ENCODE measurements at regions not wholly inside any gene's neighbourhood (a gene's known extent, or its start where the extent isn't known, plus 50 kb on each side); places are given as distances from the start of the nearest gene placed in this dataset.

DNA sequence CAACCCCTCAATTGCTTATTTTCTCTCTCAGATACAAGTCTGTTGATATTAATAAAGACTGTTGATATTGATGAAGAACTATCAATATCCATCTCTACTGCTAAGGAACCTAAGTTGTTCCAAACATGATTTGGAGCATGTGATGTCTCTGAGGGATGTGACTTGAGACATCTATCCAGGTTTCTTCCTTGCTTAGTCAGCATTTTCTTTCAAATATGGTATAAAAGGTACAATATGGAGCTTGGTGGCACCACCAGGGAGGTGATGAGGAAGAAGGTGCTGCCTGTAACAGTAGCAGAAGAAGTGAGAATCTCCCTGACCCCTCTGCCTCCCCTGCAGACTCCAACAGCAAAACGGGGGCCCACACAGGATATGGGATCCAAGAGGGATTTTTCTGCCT is 329.0 kb downstream of the MAF start:
- FAIRE-seq (no peak), ATAC-seq (no peak), DNase-seq (ENCODE audit: low spot score) (no peak)
- intact Hi-C loops (cut with micrococcal nuclease; ENCODE audit: unreplicated experiment), result no loop called here
- in situ Hi-C loops (cut with HindIII; ENCODE audit: extremely low pct_ligation_motif_present, low pct_unique_long_range_greater_than_20kb), result no loop called here
- no peaks in the 10 kb centered on the region for H3K36me3 ChIP-seq (replicated peaks in 1 of 2; ENCODE audit: control insufficient read depth in 1 of 2, insufficient read depth in 2 of 2, low read length in 2 of 2)
- H3K9ac ChIP-seq (ENCODE audit: insufficient read depth, low read depth, low read length), result no peak overlapping the region
- no peak overlapping the region for H3K4me3 ChIP-seq (replicated peaks in 1 of 3; ENCODE audit: insufficient read depth in 1 of 3, low read depth in 2 of 3, low read length in 3 of 3)
- BruUV-seq (replicated peaks), result no TSS peak
- H3K27ac ChIP-seq (ENCODE audit: extremely low read length, insufficient read depth, low read length), result no peak overlapping the region
- POLR2A ChIA-PET, result no interaction called here
- H2AFZ ChIP-seq (ENCODE audit: low read length), result no peak overlapping the region
- no peaks in the 10 kb centered on the region for H4K20me1 ChIP-seq (ENCODE audit: insufficient read depth, low read length)
- peak; percentile 97 to 99 for TF ChIP-seq MAFK (conservative IDR thresholded peaks at IDR 0.05 in 1 of 2, IDR thresholded peaks at IDR 0.05 in 1 of 2; ENCODE audit: low read length in 2 of 2)
- TF ChIP-seq, protein P1, sequence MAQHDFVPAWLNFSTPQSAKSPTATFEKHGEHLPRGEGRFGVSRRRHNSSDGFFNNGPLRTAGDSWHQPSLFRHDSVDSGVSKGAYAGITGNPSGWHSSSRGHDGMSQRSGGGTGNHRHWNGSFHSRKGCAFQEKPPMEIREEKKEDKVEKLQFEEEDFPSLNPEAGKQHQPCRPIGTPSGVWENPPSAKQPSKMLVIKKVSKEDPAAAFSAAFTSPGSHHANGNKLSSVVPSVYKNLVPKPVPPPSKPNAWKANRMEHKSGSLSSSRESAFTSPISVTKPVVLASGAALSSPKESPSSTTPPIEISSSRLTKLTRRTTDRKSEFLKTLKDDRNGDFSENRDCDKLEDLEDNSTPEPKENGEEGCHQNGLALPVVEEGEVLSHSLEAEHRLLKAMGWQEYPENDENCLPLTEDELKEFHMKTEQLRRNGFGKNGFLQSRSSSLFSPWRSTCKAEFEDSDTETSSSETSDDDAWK (CRISPR knock-in tag; IDR thresholded peaks at IDR 0.05), result no peak
- TF ChIP-seq, protein P2, sequence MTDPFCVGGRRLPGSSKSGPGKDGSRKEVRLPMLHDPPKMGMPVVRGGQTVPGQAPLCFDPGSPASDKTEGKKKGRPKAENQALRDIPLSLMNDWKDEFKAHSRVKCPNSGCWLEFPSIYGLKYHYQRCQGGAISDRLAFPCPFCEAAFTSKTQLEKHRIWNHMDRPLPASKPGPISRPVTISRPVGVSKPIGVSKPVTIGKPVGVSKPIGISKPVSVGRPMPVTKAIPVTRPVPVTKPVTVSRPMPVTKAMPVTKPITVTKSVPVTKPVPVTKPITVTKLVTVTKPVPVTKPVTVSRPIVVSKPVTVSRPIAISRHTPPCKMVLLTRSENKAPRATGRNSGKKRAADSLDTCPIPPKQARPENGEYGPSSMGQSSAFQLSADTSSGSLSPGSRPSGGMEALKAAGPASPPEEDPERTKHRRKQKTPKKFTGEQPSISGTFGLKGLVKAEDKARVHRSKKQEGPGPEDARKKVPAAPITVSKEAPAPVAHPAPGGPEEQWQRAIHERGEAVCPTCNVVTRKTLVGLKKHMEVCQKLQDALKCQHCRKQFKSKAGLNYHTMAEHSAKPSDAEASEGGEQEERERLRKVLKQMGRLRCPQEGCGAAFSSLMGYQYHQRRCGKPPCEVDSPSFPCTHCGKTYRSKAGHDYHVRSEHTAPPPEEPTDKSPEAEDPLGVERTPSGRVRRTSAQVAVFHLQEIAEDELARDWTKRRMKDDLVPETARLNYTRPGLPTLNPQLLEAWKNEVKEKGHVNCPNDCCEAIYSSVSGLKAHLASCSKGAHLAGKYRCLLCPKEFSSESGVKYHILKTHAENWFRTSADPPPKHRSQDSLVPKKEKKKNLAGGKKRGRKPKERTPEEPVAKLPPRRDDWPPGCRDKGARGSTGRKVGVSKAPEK (CRISPR knock-in tag; IDR thresholded peaks at IDR 0.05; ENCODE audit: borderline replicate concordance), result no peak
- TF ChIP-seq MAFF (IDR thresholded peaks at IDR 0.05; ENCODE audit: low read depth, low read length), result peak; percentile 97
- no peak for TF ChIP-seq ZKSCAN5 (CRISPR knock-in tag; IDR thresholded peaks at IDR 0.05)
- TF ChIP-seq PHF20 (CRISPR knock-in tag; IDR thresholded peaks at IDR 0.05), result no peak
- no peak for TF ChIP-seq ZNF503 (CRISPR knock-in tag; IDR thresholded peaks at IDR 0.05)
- no peak for TF ChIP-seq ZNF501 (CRISPR knock-in tag; IDR thresholded peaks at IDR 0.05)
- H3K9me3 ChIP-seq (ENCODE audit: low read length), result no peaks in the 10 kb centered on the region
- no peak overlapping the region for H3K4me2 ChIP-seq (ENCODE audit: low read depth, low read length)
- H3K27me3 ChIP-seq (ENCODE audit: control insufficient read depth in 1 of 2, insufficient read depth in 2 of 2, low read length in 2 of 2), result no peaks in the 10 kb centered on the region
- no peaks in the 10 kb centered on the region for H3K4me1 ChIP-seq (ENCODE audit: insufficient read depth, low read length)
- CTCF ChIA-PET (ENCODE audit: low intra/inter-chr PET ratio, low total read pairs), result no interaction called here
- WGBS (ENCODE audit: low lambda C conversion rate), result 0% methylated on average over 1 of the region's 1 CpG
- H3K79me2 ChIP-seq (ENCODE audit: insufficient read depth, low read length), result no peaks in the 10 kb centered on the region
